EH (cell line): ENCODE measurements at regions not wholly inside any gene's neighbourhood (a gene's known extent, or its start where the extent isn't known, plus 50 kb on each side); places are given as distances from the start of the nearest gene placed in this dataset.
A peak's percentile ranks its signal among the peaks of the same experiment; 100 is the strongest.
"Not testable (repeated sequence)": the region's sequence is repeated elsewhere in the genome, so short reads cannot be mapped to it uniquely, and the experiment has no call there.

Experiments used
- DNase-seq: peaks from one replicate; pipeline ENCODE4 v3.0.0-alpha.2; 2015; ENCODE audit warnings: low read depth

GRCh38 chr4:43435291-43435690, 542.8 kb downstream of the GRXCR1 start:
- no peak for DNase-seq

GRCh38 chr4:43452948-43453347, 560.4 kb downstream of the GRXCR1 start:
- DNase-seq, result no peak

GRCh38 chr4:43456383-43456782, 563.9 kb downstream of the GRXCR1 start:
- DNase-seq, result peak; percentile 1

- DNase-seq, result no peak
Measured at GRCh38 chr4:43457866-43458265, 565.4 kb downstream of the GRXCR1 start.

GRCh38 chr4:43458293-43458692, 565.8 kb downstream of the GRXCR1 start:
- DNase-seq, result no peak

GRCh38 chr4:43471950-43472349, 579.4 kb downstream of the GRXCR1 start:
- DNase-seq, result no peak

- DNase-seq, result no peak
Measured at GRCh38 chr4:43481526-43481925, 589.0 kb downstream of the GRXCR1 start.

GRCh38 chr4:43485196-43485595, 592.7 kb downstream of the GRXCR1 start:
- DNase-seq, result no peak

- DNase-seq, result no peak
Measured at GRCh38 chr4:43496188-43496587, 603.7 kb downstream of the GRXCR1 start.

- DNase-seq, result no peak
Measured at GRCh38 chr4:43496602-43497001, 604.1 kb downstream of the GRXCR1 start.

- not testable (repeated sequence) for DNase-seq
Measured at GRCh38 chr4:43505823-43506222, 613.3 kb downstream of the GRXCR1 start.

GRCh38 chr4:43512253-43512652, 619.7 kb downstream of the GRXCR1 start:
- DNase-seq, result no peak

GRCh38 chr4:43525646-43526045, 633.1 kb downstream of the GRXCR1 start:
- no peak for DNase-seq

GRCh38 chr4:43547561-43547960, 655.0 kb downstream of the GRXCR1 start:
- DNase-seq, result no peak

GRCh38 chr4:43550981-43551627, 658.6 kb downstream of the GRXCR1 start:
- DNase-seq, result no peak

- DNase-seq, result no peak
Measured at GRCh38 chr4:43556262-43556661, 663.7 kb downstream of the GRXCR1 start.

- DNase-seq, result no peak
Measured at GRCh38 chr4:43560047-43560446, 667.5 kb downstream of the GRXCR1 start.

GRCh38 chr4:43564107-43564506, 671.6 kb downstream of the GRXCR1 start:
- no peak for DNase-seq

GRCh38 chr4:43564591-43564990, 672.1 kb downstream of the GRXCR1 start:
- DNase-seq, result no peak

- DNase-seq, result no peak
Measured at GRCh38 chr4:43567644-43568043, 675.1 kb downstream of the GRXCR1 start.

GRCh38 chr4:43586813-43587212, 694.3 kb downstream of the GRXCR1 start:
- DNase-seq, result no peak

- no peak for DNase-seq
Measured at GRCh38 chr4:43587758-43588157, 695.2 kb downstream of the GRXCR1 start.

GRCh38 chr4:43607400-43607799, 714.9 kb downstream of the GRXCR1 start:
- DNase-seq, result no peak

GRCh38 chr4:43607827-43608461, 715.4 kb downstream of the GRXCR1 start:
- DNase-seq, result no peak
